Esophagus squamous epithelium (tissue), 4 donors: ENCODE measurements at regions not wholly inside any gene's neighbourhood (a gene's known extent, or its start where the extent isn't known, plus 50 kb on each side); places are given as distances from the start of the nearest gene placed in this dataset.

Experiments used
- POLR2A ChIP-seq, 4 donors: fragments of 450-650 bp; IDR thresholded peaks; one replicate each; pipeline ENCODE4 v1.6.1; 2017; ENCODE audit warnings: antibody characterized with exemption in 4 of 4, mild to moderate bottlenecking in 4 of 4, moderate library complexity in 3 of 4
- TF ChIP-seq, protein P1 (sequence below), 6 experiments: fragments of 450-650 bp in 4 of 6; fragments of 200-600 bp in 2 of 6; sonication (generic) in 2 of 6; IDR thresholded peaks; one replicate each; pipeline ENCODE4 v1.5.1; 2016 to 2019; ENCODE audit warnings: antibody characterized with exemption in 6 of 6, mild to moderate bottlenecking in 4 of 6, moderate library complexity in 4 of 6

DNA sequence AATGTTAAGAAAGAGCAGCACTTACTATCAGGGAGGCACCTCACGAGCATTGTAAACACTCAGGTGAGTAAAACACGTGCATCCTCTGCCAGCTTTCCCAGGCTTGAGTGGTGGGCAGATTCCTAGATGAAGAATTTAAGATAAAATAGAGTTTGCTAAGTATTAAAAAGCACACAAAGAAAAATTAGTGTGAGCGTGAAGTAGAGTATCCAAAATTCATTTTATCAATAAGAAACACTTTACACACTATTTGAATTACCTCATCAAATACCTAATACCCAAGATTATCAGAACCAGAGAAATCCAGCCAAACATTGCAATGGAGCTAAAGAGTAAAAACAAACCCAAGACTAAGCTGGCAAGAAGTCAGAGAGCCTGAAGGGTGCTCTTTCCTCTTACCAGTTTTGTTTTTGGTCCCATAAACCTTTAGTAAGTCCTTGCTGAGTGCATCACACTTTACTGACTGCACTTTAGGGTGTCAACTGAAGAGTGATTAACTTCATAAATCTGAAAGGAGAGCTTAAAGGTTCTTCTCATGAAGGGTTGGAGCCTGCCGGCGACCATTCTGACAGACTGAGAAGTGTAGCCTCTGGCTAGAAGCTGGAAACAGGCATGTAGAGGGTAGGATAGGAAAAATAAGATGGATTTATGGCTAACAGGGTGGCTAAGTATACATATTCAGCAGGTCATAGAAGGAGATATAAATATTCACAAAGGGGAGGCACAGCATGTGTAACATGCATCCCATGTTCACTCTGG, 151.1 kb downstream of the SLC7A11 start:
- TF ChIP-seq, protein P1, sequence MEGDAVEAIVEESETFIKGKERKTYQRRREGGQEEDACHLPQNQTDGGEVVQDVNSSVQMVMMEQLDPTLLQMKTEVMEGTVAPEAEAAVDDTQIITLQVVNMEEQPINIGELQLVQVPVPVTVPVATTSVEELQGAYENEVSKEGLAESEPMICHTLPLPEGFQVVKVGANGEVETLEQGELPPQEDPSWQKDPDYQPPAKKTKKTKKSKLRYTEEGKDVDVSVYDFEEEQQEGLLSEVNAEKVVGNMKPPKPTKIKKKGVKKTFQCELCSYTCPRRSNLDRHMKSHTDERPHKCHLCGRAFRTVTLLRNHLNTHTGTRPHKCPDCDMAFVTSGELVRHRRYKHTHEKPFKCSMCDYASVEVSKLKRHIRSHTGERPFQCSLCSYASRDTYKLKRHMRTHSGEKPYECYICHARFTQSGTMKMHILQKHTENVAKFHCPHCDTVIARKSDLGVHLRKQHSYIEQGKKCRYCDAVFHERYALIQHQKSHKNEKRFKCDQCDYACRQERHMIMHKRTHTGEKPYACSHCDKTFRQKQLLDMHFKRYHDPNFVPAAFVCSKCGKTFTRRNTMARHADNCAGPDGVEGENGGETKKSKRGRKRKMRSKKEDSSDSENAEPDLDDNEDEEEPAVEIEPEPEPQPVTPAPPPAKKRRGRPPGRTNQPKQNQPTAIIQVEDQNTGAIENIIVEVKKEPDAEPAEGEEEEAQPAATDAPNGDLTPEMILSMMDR (IDR thresholded peaks at IDR 0.05): no peak
- TF ChIP-seq POLR2A (IDR thresholded peaks at IDR 0.05): no peak
